ENCODE measurements at regions not wholly inside any gene's neighbourhood (a gene's known extent, or its start where the extent isn't known, plus 50 kb on each side); places are given as distances from the start of the nearest gene placed in this dataset.

GRCh38 chr2:236335696-236336574, 71.7 kb upstream of the ASB18 start:
- H3K27ac ChIP-seq (ENCODE audit: low read length) = no peak overlapping the region
- peak overlapping the region in 1 of 2 donors; percentile 35 for H3K27ac Mint-ChIP-seq
- TF ChIP-seq CTCF (IDR thresholded peaks at IDR 0.05) = no peak
- ATAC-seq (no peak), DNase-seq (no peak)
- H3K27me3 ChIP-seq (ENCODE audit: control insufficient read depth, insufficient read depth, low read length) = no peaks in the 10 kb centered on the region
- H3K9me3 ChIP-seq (ENCODE audit: control insufficient read depth, insufficient read depth, low read length) = no peaks in the 10 kb centered on the region
- intact Hi-C loops (cut with micrococcal nuclease) = no loop called here
- no peaks in the 10 kb centered on the region for H3K36me3 Mint-ChIP-seq
- no peaks in the 10 kb centered on the region for H3K4me1 ChIP-seq (ENCODE audit: control insufficient read depth, insufficient read depth, low read length)
- WGBS (ENCODE audit: insufficient coverage) = 83% methylated on average over 19 of the region's 19 CpGs
- H3K36me3 ChIP-seq (ENCODE audit: control insufficient read depth, insufficient read depth, low read length) = no peaks in the 10 kb centered on the region
- H3K9me3 Mint-ChIP-seq = no peaks in the 10 kb centered on the region
- no peak overlapping the region for H3K4me3 Mint-ChIP-seq
- H3K4me3 ChIP-seq (ENCODE audit: low read length) = no peak overlapping the region
- peaks cover 2 to 13% of the 10 kb centered on the region in 2 donors for H3K27me3 Mint-ChIP-seq (ENCODE audit: low read depth in 2 of 2)
- no peaks in the 10 kb centered on the region for H3K4me1 Mint-ChIP-seq

GRCh38 chr2:236336575-236337464, 72.6 kb upstream of the ASB18 start:
- Mint-ChIP-seq H3K27ac (peak overlapping the region in 1 of 2 donors; percentile 35), H3K4me1 (no peaks in the 10 kb centered on the region), H3K27me3 (ENCODE audit: low read depth in 2 of 2) (peaks cover 2 to 13% of the 10 kb centered on the region in 2 donors), H3K4me3 (no peak overlapping the region), H3K9me3 (no peaks in the 10 kb centered on the region), H3K36me3 (no peaks in the 10 kb centered on the region)
- Histone ChIP-seq H3K4me3 (ENCODE audit: low read length) (no peak overlapping the region), H3K27me3 (ENCODE audit: control insufficient read depth, insufficient read depth, low read length) (no peaks in the 10 kb centered on the region), H3K9me3 (ENCODE audit: control insufficient read depth, insufficient read depth, low read length) (no peaks in the 10 kb centered on the region), H3K4me1 (ENCODE audit: control insufficient read depth, insufficient read depth, low read length) (no peaks in the 10 kb centered on the region), H3K27ac (ENCODE audit: low read length) (no peak overlapping the region), H3K36me3 (ENCODE audit: control insufficient read depth, insufficient read depth, low read length) (no peaks in the 10 kb centered on the region)
- intact Hi-C loops (cut with micrococcal nuclease) = no loop called here
- 87% methylated on average over 30 of the region's 30 CpGs for WGBS (ENCODE audit: insufficient coverage)
- TF ChIP-seq CTCF (IDR thresholded peaks at IDR 0.05) = no peak
- peak in 1 of 3 donors; percentile 21 for ATAC-seq
- DNase-seq = no peak

- 89% methylated on average over 19 of the region's 19 CpGs for WGBS (ENCODE audit: insufficient coverage)
- H3K27me3 ChIP-seq (ENCODE audit: control insufficient read depth, insufficient read depth, low read length) = no peaks in the 10 kb centered on the region
- DNase-seq = no peak
- H3K9me3 ChIP-seq (ENCODE audit: control insufficient read depth, insufficient read depth, low read length) = no peaks in the 10 kb centered on the region
- no peaks in the 10 kb centered on the region for H3K4me1 ChIP-seq (ENCODE audit: control insufficient read depth, insufficient read depth, low read length)
- Mint-ChIP-seq H3K9me3 (no peaks in the 10 kb centered on the region), H3K4me3 (no peak overlapping the region), H3K4me1 (no peaks in the 10 kb centered on the region), H3K27ac (no peak overlapping the region), H3K27me3 (ENCODE audit: low read depth in 2 of 2) (peaks cover 2 to 13% of the 10 kb centered on the region in 2 donors), H3K36me3 (no peaks in the 10 kb centered on the region)
- H3K4me3 ChIP-seq (ENCODE audit: low read length) = no peak overlapping the region
- intact Hi-C loops (cut with micrococcal nuclease) = no loop called here
- no peak overlapping the region for H3K27ac ChIP-seq (ENCODE audit: low read length)
- TF ChIP-seq CTCF (IDR thresholded peaks at IDR 0.05) = no peak
- H3K36me3 ChIP-seq (ENCODE audit: control insufficient read depth, insufficient read depth, low read length) = no peaks in the 10 kb centered on the region
- no peak for ATAC-seq
Observed at GRCh38 chr2:236337465-236338325, 73.5 kb upstream of the ASB18 start.
